ENCODE measurements at regions not wholly inside any gene's neighbourhood (a gene's known extent, or its start where the extent isn't known, plus 50 kb on each side); places are given as distances from the start of the nearest gene placed in this dataset.

DNA sequence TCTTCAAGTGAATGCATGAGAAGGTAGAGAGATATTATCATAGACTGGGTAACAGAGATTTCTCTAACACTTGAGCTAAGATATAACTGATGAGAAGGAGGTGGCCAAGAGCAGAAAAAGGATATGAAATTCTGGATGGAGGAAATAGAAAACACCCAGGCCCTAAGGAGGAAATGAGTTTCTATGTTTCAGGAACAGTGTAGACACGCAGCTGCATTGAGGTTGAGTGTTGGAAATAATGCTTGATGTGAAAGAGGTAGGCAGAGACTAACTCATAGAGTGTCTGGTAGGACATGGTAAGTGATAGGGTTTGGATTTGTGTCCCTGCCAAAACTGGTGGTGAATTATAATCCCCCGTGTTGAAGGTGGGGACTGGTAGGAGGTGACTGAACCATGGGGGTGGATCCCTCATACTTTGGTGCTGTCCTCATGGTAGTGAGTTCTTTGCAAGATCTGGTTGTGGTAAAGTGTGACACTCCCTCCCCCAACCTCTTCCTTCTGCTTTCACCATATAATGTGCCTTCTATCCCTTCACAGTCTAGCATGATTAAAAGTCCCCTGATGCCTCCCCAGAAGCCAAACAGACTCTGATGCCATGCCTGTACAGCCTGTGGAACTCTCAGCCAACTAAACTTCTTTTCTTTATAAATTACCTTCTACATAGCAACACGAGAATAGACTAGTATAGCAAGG is 787.3 kb downstream of the EDEM1 start (continued):
- TF ChIP-seq, protein P1, sequence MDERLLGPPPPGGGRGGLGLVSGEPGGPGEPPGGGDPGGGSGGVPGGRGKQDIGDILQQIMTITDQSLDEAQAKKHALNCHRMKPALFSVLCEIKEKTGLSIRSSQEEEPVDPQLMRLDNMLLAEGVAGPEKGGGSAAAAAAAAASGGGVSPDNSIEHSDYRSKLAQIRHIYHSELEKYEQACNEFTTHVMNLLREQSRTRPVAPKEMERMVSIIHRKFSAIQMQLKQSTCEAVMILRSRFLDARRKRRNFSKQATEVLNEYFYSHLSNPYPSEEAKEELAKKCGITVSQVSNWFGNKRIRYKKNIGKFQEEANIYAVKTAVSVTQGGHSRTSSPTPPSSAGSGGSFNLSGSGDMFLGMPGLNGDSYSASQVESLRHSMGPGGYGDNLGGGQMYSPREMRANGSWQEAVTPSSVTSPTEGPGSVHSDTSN (CRISPR knock-in tag; IDR thresholded peaks at IDR 0.05; ENCODE audit: low read depth) = no peak
- TF ChIP-seq, protein P1 (tag; conservative IDR thresholded peaks at IDR 0.05; ENCODE audit: low read depth) = no peak
- TF ChIP-seq, protein P2, sequence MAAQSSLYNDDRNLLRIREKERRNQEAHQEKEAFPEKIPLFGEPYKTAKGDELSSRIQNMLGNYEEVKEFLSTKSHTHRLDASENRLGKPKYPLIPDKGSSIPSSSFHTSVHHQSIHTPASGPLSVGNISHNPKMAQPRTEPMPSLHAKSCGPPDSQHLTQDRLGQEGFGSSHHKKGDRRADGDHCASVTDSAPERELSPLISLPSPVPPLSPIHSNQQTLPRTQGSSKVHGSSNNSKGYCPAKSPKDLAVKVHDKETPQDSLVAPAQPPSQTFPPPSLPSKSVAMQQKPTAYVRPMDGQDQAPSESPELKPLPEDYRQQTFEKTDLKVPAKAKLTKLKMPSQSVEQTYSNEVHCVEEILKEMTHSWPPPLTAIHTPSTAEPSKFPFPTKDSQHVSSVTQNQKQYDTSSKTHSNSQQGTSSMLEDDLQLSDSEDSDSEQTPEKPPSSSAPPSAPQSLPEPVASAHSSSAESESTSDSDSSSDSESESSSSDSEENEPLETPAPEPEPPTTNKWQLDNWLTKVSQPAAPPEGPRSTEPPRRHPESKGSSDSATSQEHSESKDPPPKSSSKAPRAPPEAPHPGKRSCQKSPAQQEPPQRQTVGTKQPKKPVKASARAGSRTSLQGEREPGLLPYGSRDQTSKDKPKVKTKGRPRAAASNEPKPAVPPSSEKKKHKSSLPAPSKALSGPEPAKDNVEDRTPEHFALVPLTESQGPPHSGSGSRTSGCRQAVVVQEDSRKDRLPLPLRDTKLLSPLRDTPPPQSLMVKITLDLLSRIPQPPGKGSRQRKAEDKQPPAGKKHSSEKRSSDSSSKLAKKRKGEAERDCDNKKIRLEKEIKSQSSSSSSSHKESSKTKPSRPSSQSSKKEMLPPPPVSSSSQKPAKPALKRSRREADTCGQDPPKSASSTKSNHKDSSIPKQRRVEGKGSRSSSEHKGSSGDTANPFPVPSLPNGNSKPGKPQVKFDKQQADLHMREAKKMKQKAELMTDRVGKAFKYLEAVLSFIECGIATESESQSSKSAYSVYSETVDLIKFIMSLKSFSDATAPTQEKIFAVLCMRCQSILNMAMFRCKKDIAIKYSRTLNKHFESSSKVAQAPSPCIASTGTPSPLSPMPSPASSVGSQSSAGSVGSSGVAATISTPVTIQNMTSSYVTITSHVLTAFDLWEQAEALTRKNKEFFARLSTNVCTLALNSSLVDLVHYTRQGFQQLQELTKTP (IDR thresholded peaks at IDR 0.05; ENCODE audit: low read depth in 1 of 2, partially characterized antibody in 2 of 2) = no peak
- TF ChIP-seq CREB1 (IDR thresholded peaks at IDR 0.05) (no peak), CREB1 (CRISPR knock-in tag; IDR thresholded peaks at IDR 0.05) (no peak), TCF7L2 (IDR thresholded peaks at IDR 0.05; ENCODE audit: low read depth, low read length) (no peak), RBM22 (IDR thresholded peaks at IDR 0.05; ENCODE audit: low read depth, low read length, poor library complexity, severe bottlenecking) (no peak), TCFL5 (CRISPR knock-in tag; conservative IDR thresholded peaks at IDR 0.05) (no peak), NCOA2 (IDR thresholded peaks at IDR 0.05; ENCODE audit: partially characterized antibody in 2 of 2) (no peak)
- TF ChIP-seq, protein P3, sequence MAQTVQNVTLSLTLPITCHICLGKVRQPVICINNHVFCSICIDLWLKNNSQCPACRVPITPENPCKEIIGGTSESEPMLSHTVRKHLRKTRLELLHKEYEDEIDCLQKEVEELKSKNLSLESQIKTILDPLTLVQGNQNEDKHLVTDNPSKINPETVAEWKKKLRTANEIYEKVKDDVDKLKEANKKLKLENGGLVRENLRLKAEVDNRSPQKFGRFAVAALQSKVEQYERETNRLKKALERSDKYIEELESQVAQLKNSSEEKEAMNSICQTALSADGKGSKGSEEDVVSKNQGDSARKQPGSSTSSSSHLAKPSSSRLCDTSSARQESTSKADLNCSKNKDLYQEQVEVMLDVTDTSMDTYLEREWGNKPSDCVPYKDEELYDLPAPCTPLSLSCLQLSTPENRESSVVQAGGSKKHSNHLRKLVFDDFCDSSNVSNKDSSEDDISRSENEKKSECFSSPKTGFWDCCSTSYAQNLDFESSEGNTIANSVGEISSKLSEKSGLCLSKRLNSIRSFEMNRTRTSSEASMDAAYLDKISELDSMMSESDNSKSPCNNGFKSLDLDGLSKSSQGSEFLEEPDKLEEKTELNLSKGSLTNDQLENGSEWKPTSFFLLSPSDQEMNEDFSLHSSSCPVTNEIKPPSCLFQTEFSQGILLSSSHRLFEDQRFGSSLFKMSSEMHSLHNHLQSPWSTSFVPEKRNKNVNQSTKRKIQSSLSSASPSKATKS (CRISPR knock-in tag; IDR thresholded peaks at IDR 0.05) = no peak
